Aorta (tissue), 5 donors: ENCODE measurements at regions not wholly inside any gene's neighbourhood (a gene's known extent, or its start where the extent isn't known, plus 50 kb on each side); places are given as distances from the start of the nearest gene placed in this dataset.
"Not testable (repeated sequence)": the region's sequence is repeated elsewhere in the genome, so short reads cannot be mapped to it uniquely, and the experiment has no call there.

ENCODE experiments used
- ATAC-seq: fragments of 200-7000 bp; cut with Tn5 transposase; one replicate; pipeline ENCODE4 v1.9.1; 2022; ENCODE audit warnings: moderate library complexity; ENCODE audit not compliant: low FRiP score
- DNase-seq, 2 donors: peaks; one replicate each; pipeline ENCODE4 v3.0.0-alpha.2; 2020
- H3K27ac ChIP-seq, 2 donors: one replicate each; pipeline ENCODE4 v1.5.1; 2013; ENCODE audit warnings: low read length in 2 of 2, mild to moderate bottlenecking in 2 of 2, moderate library complexity in 2 of 2, control low read depth in 1 of 2, inconsistent platforms in 1 of 2, low read depth in 1 of 2
- H3K27me3 ChIP-seq, 2 donors: one replicate each; pipeline ENCODE4 v1.6.1; 2013; ENCODE audit warnings: control low read depth in 1 of 2, low read length in 1 of 2, mild to moderate bottlenecking in 1 of 2, moderate library complexity in 1 of 2; ENCODE audit not compliant: insufficient read depth in 2 of 2, control insufficient read depth in 1 of 2
- H3K36me3 ChIP-seq, 2 donors: one replicate each; pipeline ENCODE4 v1.6.1; 2013; ENCODE audit warnings: control low read depth in 1 of 2, low read length in 1 of 2, mild to moderate bottlenecking in 1 of 2; ENCODE audit not compliant: insufficient read depth in 2 of 2, control insufficient read depth in 1 of 2
- H3K4me1 ChIP-seq, 2 donors: one replicate each; pipeline ENCODE4 v1.6.1; 2013; ENCODE audit warnings: low read length in 2 of 2, control low read depth in 1 of 2, mild to moderate bottlenecking in 1 of 2, moderate library complexity in 1 of 2; ENCODE audit not compliant: insufficient read depth in 2 of 2, control insufficient read depth in 1 of 2
- H3K4me3 ChIP-seq, 2 donors: one replicate each; pipeline ENCODE4 v1.5.1; 2013; ENCODE audit warnings: low read length in 2 of 2, control low read depth in 1 of 2, mild to moderate bottlenecking in 1 of 2
- H3K9me3 ChIP-seq: one replicate; pipeline ENCODE4 v1.6.1; 2013; ENCODE audit warnings: mild to moderate bottlenecking, low read length; ENCODE audit not compliant: control insufficient read depth
- WGBS, 2 donors: extraction: QIAGEN DNeasy Blood & Tissue Kit; methylation state at CpG; one replicate each; pipeline ENCODE4 v1.1.7; 2013; 5-methylcytosine and 5-hydroxymethylcytosine counted together
- intact Hi-C, 2 donors: fragments of 100-400 bp; cut with DNase I; formaldehyde crosslinking; loops; one replicate each; pipeline versions ENCODE4 v1.14.2 to v1.15.0; 2022
- donor health status: healthy with polysubstance abuse.
- donor health status: Bipolar disorder and iron deficiency.
- donor health status: DM: no; HTN: no; CAD: no.
- donor health status: DM: no; HTN: no; CAD: no.
- donor health status: DM: yes; HTN: yes; CAD: no.

- no peaks in the 10 kb centered on the region for H3K27me3 ChIP-seq
- no peaks in the 10 kb centered on the region for H3K4me1 ChIP-seq
- no peak for ATAC-seq
- no peak overlapping the region for H3K27ac ChIP-seq
- no peaks in the 10 kb centered on the region for H3K36me3 ChIP-seq
- intact Hi-C loops, result no loop called here
- H3K4me3 ChIP-seq, result no peak overlapping the region
- no peak for DNase-seq
- 52 to 77% methylated on average over 15 of the region's 15 CpGs for WGBS, 2 donors
- no peaks in the 10 kb centered on the region for H3K9me3 ChIP-seq
These were observed 56.0 kb upstream of the MID1 start for GRCh38 chrX:10676235-10676957.

- no peaks in the 10 kb centered on the region for H3K36me3 ChIP-seq
- WGBS, 2 donors, result 29 to 32% methylated on average over 5 of the region's 5 CpGs
- ATAC-seq, result no peak
- peak in 1 of 2 donors; percentile 48 for DNase-seq
- intact Hi-C loops, result no loop called here
- no peaks in the 10 kb centered on the region for H3K9me3 ChIP-seq
- H3K27ac ChIP-seq, result no peak overlapping the region
- no peaks in the 10 kb centered on the region for H3K27me3 ChIP-seq
- no peak overlapping the region for H3K4me3 ChIP-seq
- no peaks in the 10 kb centered on the region for H3K4me1 ChIP-seq
These were observed 57.1 kb upstream of the MID1 start for GRCh38 chrX:10677490-10677889.

- Histone ChIP-seq H3K4me3 (no peak overlapping the region), H3K27ac (no peak overlapping the region), H3K4me1 (no peaks in the 10 kb centered on the region), H3K9me3 (no peaks in the 10 kb centered on the region), H3K36me3 (no peaks in the 10 kb centered on the region), H3K27me3 (no peaks in the 10 kb centered on the region)
- WGBS, 2 donors, result 60 to 92% methylated on average over 5 of the region's 5 CpGs
- intact Hi-C loops, result no loop called here
- ATAC-seq (no peak), DNase-seq (no peak)
These were observed 59.0 kb upstream of the MID1 start for GRCh38 chrX:10679387-10679786.

GRCh38 chrX:10681167-10681566 lies 60.8 kb upstream of the MID1 start:
- no peaks in the 10 kb centered on the region for H3K36me3 ChIP-seq
- H3K4me1 ChIP-seq, result no peaks in the 10 kb centered on the region
- H3K9me3 ChIP-seq, result no peaks in the 10 kb centered on the region
- intact Hi-C loops, result no loop called here
- no peaks in the 10 kb centered on the region for H3K27me3 ChIP-seq
- no peak for ATAC-seq
- H3K4me3 ChIP-seq, result no peak overlapping the region
- WGBS, 2 donors, result 25 to 47% methylated on average over 4 of the region's 4 CpGs
- H3K27ac ChIP-seq, result no peak overlapping the region
- DNase-seq, result no peak

- ATAC-seq, H3K4me1 ChIP-seq, H3K36me3 ChIP-seq, H3K27ac ChIP-seq, H3K27me3 ChIP-seq, intact Hi-C loops, H3K4me3 ChIP-seq, H3K9me3 ChIP-seq, DNase-seq: not testable (repeated sequence)
- WGBS, 2 donors, result 55 to 63% methylated on average over 7 of the region's 7 CpGs
These were observed 63.2 kb upstream of the MID1 start for GRCh38 chrX:10683631-10684030.

GRCh38 chrX:10685923-10686595 lies 65.7 kb upstream of the MID1 start:
- Histone ChIP-seq H3K27ac (no peak overlapping the region), H3K27me3 (no peaks in the 10 kb centered on the region), H3K4me3 (no peak overlapping the region), H3K9me3 (no peaks in the 10 kb centered on the region), H3K36me3 (no peaks in the 10 kb centered on the region), H3K4me1 (no peaks in the 10 kb centered on the region)
- ATAC-seq (no peak), DNase-seq (no peak)
- intact Hi-C loops, result no loop called here
- WGBS, 2 donors, result 79 to 100% methylated on average over 2 of the region's 2 CpGs

GRCh38 chrX:10691751-10692150 lies 71.4 kb upstream of the MID1 start:
- H3K9me3 ChIP-seq, H3K4me1 ChIP-seq, ATAC-seq, H3K27ac ChIP-seq, H3K4me3 ChIP-seq, DNase-seq, H3K27me3 ChIP-seq, intact Hi-C loops, H3K36me3 ChIP-seq: not testable (repeated sequence)
- 74 to 78% methylated on average over 4 of the region's 4 CpGs for WGBS, 2 donors

GRCh38 chrX:10697616-10698317 lies 77.4 kb upstream of the MID1 start:
- ATAC-seq (no peak), DNase-seq (no peak)
- no peak overlapping the region for H3K4me3 ChIP-seq
- H3K9me3 ChIP-seq, result no peaks in the 10 kb centered on the region
- 56 to 72% methylated on average over 7 of the region's 7 CpGs for WGBS, 2 donors
- intact Hi-C loops, result no loop called here
- H3K4me1 ChIP-seq, result no peaks in the 10 kb centered on the region
- no peaks in the 10 kb centered on the region for H3K27me3 ChIP-seq
- H3K36me3 ChIP-seq, result no peaks in the 10 kb centered on the region
- no peak overlapping the region for H3K27ac ChIP-seq

GRCh38 chrX:10698318-10698640 lies 77.9 kb upstream of the MID1 start:
- H3K9me3 ChIP-seq, result no peaks in the 10 kb centered on the region
- no peaks in the 10 kb centered on the region for H3K27me3 ChIP-seq
- intact Hi-C loops, result no loop called here
- ATAC-seq (no peak), DNase-seq (no peak)
- 52 to 95% methylated on average over 1 of the region's 1 CpG for WGBS, 2 donors
- H3K27ac ChIP-seq, result no peak overlapping the region
- H3K4me3 ChIP-seq, result no peak overlapping the region
- no peaks in the 10 kb centered on the region for H3K36me3 ChIP-seq
- no peaks in the 10 kb centered on the region for H3K4me1 ChIP-seq
